GM18951 (cell line): ENCODE measurements at regions not wholly inside any gene's neighbourhood (a gene's known extent, or its start where the extent isn't known, plus 50 kb on each side); places are given as distances from the start of the nearest gene placed in this dataset.
"Not testable (repeated sequence)": the region's sequence is repeated elsewhere in the genome, so short reads cannot be mapped to it uniquely, and the experiment has no call there.

ENCODE experiments used
- POLR2A ChIP-seq: IDR thresholded peaks from 4 replicates; pipeline ENCODE4 v1.6.1; 2011; ENCODE audit warnings: mild to moderate bottlenecking; ENCODE audit not compliant: insufficient read length, insufficient read depth; ENCODE audit errors: extremely low read depth
- in situ Hi-C: fragments of 300-500 bp; cut with MboI; formaldehyde crosslinking; loops from one replicate; pipeline ENCODE4 v1.12.0; 2022; ENCODE audit warnings: low sequenced_read_pairs, mixed read lengths, inconsistent platforms; ENCODE audit not compliant: unreplicated experiment

GRCh38 chr10:27349987-27350386, 109.4 kb upstream of the ACBD5 start:
- in situ Hi-C loops, result no loop called here
- TF ChIP-seq POLR2A, result no peak

DNA sequence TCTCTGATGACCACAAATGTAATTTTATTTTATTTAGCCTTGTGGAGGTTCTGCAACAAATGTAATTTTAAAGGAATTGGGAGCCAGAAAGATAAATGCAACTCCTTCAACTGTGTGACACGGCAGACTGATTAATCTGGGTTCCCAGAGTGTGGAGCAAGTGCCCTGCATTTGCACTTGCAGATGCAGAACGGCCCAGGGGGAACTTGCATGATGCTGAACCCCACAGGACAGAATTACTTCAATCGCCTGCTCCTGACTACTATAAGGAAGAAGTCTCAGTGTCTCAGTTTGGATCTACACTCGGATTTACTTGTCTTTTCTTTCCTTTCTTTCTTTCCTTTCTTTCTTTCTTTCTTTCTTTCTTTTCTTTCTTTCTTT, 107.2 kb upstream of the ACBD5 start:
- in situ Hi-C loops, result not testable (repeated sequence)

DNA sequence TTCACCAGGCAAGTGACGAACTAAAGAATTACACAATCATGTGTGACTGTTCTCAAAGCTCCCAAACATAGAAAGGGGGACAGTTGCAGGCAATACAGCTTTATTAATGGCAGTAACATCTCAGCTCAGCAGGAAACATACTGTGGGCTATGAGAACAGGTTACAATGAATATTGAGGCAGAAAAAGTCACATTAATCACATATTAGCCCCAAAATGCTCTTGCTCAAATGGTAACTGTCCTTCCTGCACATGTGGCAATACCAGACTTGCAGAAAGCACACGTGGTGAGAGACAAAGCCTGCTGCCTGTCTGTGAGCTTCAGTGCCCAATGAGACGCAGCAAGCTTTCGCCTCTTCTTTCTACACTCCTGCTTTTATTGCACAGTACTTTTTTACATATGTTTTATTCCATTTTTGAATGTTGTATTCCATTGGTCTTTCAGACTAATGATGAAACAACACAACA, 104.9 kb upstream of the ACBD5 start:
- in situ Hi-C loops, result no loop called here
- TF ChIP-seq POLR2A, result no peak

DNA sequence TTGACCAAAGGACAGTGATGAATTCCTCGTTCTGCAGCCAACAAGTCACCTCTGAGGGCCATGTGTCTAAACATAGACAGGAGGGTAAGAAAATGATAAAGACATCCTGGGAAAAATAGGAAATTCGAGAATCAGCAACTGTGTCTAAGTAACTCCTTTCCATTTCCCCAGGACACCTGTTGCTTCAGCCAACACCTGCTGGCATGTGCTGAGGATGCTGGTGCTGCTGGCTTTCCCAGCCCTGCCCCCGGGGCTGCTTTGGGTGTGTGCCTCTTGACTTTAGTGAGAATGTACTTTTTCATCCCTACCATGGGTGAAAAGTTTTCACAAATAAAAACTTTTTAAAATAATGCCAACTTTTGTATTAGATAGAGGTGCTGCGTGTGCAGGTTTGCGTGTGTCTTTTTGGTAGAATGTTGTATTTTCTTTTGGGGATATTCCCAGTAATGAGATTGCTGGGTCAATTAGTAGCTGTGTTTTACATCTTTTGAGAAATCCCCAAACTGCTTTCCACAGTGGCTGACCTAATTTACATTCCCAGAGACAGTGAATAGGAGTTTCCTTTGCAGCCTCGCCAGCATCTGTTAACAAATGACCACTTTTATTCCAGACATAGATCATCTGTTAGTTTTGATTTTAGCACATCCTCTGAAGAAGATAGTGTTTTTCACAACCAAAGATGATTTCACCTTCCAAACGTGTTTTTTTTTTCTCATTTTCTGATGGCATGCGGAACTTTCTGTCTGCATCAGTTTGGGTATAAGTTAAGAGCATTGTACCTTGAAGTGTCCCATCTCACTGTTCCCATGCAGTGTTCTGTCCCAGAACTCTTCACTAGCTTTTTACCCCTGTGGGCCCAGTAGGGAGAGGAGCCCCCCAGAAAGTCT, 104.2 kb upstream of the ACBD5 start:
- in situ Hi-C loops, result no loop called here
- TF ChIP-seq POLR2A, result no peak

DNA sequence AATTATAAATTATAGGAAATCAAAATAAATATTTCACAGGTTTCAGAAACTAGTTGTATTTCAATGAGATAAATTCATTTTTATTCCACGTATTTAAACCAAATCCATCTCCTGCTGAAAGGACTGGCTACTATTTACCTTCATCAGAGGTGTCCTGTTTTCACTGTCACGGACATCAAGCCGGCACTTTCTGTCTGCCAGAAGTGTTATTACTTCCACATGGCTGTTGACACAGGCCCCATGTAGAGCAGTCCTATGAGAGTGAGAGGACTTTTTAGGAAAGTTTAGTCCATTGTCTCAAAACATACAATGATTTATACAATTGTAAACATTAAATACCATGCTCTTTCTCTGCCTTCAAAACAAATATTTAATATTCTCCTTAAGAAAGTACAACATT, 100.4 kb upstream of the ACBD5 start:
- in situ Hi-C loops, result no loop called here
- no peak for TF ChIP-seq POLR2A

- in situ Hi-C loops, result not testable (repeated sequence)
Observed at GRCh38 chr10:27335246-27335645, 94.6 kb upstream of the ACBD5 start.

- TF ChIP-seq POLR2A, result no peak
- in situ Hi-C loops, result no loop called here
Observed at GRCh38 chr10:27330074-27330473, 89.5 kb upstream of the ACBD5 start.

DNA sequence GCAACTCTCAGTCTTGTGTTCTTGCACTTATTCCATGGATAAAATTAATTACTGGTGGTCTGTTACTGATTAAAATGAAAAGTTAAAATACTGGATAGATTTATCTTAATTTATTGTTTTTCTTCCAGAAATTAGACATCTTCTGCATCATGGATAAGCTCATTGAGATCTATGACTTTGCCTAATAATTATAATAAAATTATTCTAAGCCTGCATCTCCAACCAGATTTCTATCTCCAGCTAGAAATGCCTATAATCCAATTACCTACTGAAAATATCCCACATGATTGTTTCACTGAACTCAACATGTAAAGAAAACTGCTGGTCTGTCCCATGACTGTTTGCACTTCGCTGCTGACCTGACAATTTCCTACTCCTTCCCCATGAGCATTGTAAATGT, 88.3 kb upstream of the ACBD5 start:
- in situ Hi-C loops, result no loop called here
- TF ChIP-seq POLR2A, result no peak

- in situ Hi-C loops, result not testable (repeated sequence)
Observed at GRCh38 chr10:27326748-27327147, 86.2 kb upstream of the ACBD5 start.

- in situ Hi-C loops, result loop anchor here (5.0 kb wide), 1 partner anchor 748 kb away; no protein-coding TSS in a partner anchor
- TF ChIP-seq POLR2A, result no peak
Observed at GRCh38 chr10:27319752-27320431, 79.3 kb upstream of the ACBD5 start.

DNA sequence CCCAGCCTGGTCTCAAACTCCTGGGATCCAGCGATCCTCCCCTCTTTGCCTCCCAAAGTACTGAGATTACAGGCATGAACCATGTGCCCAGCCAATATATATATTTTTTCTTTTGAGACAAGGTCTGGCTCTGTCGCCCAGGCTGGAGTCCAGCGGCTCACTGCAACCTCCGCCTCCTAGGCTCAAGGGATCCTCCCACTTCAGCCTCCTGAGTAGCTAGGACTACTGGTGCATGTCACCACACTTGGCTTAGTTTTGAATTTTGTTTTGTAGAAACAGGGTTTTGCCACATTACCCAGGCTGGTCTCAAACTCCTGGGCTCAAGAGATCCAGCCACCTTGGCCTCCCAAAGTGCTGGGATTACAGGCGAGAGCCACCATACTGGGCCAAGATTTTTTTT, 78.5 kb upstream of the ACBD5 start:
- in situ Hi-C loops, result not testable (repeated sequence)

GRCh38 chr10:27315082-27315481, 74.5 kb upstream of the ACBD5 start:
- in situ Hi-C loops, result not testable (repeated sequence)

GRCh38 chr10:27313586-27313985, 73.0 kb upstream of the ACBD5 start:
- in situ Hi-C loops, result not testable (repeated sequence)

DNA sequence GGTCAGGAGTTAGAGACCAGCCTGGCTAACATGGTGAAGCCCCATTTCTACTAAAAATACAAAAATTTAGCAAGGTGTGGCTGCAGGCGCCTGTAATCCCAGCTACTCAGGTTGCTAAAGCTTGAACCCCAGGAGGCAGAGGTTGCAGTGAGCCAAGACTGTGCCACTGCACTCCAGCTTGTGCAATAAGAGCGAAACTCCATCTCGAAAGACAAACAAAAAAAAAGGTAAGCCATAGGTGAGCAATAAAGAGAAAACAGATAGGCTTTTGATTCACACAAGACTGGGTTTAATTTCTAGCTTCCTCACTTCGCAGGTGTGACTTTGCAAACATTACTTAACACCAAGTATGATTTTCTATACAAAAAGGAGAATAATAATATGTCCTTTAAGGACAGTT, 72.3 kb upstream of the ACBD5 start:
- no peak for TF ChIP-seq POLR2A
- in situ Hi-C loops, result no loop called here

DNA sequence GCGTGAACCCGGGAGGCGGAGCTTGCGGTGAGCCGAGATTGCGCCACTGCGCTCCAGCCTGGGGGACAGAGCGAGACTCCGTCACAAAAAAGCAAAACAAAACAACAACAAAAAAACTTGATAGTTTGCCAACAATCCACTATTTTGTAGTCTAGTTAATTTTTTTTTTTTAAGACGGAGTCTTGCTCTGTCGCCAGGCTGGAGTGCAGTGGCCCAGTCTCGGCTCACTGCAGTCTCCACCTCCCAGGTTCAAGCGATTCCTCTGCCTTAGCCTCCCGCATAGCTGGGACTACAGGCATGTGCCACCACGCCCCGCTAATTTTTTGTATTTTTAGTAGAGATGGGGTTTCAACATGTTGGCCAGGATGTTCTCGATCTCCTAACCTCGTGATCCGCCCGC, 71.2 kb upstream of the ACBD5 start:
- in situ Hi-C loops, result not testable (repeated sequence)

DNA sequence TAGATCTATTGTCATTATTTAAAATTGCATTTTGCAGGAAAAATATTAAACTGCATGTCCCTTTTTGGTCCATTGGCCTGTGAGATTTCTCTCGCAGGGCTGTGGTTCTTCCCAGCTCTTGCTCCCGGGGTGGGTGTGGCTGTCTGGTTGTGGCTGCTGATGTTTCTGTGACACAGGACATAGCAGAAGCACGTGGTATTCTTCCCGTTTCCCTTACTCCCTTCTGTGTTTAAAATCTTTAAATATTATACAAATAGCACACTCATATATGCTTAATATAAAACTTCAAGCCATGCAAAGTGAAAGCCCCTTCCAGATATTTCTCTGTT, 57.9 kb upstream of the ACBD5 start:
- in situ Hi-C loops, result not testable (repeated sequence)
